GM18505 (cell line): ENCODE measurements at regions not wholly inside any gene's neighbourhood (a gene's known extent, or its start where the extent isn't known, plus 50 kb on each side); places are given as distances from the start of the nearest gene placed in this dataset.
"Not testable (repeated sequence)": the region's sequence is repeated elsewhere in the genome, so short reads cannot be mapped to it uniquely, and the experiment has no call there.

Source experiments
- ATAC-seq: cut with Tn5 transposase; IDR thresholded peaks from one replicate; pipeline ENCODE4 v1.9.1; 2021; ENCODE audit not compliant: unreplicated experiment
- POLR2A ChIP-seq: IDR thresholded peaks from 4 replicates; pipeline ENCODE4 v1.6.1; 2011; ENCODE audit warnings: borderline replicate concordance; ENCODE audit not compliant: insufficient read depth, insufficient read length; ENCODE audit errors: extremely low read depth

- TF ChIP-seq POLR2A: no peak
- ATAC-seq: no peak
Observed at GRCh38 chr18:43919551-43919950, 642.3 kb upstream of the SYT4 start.

GRCh38 chr18:43931439-43931838 lies 654.1 kb upstream of the SYT4 start:
- no peak for ATAC-seq
- no peak for TF ChIP-seq POLR2A

GRCh38 chr18:43932140-43932539 lies 654.9 kb upstream of the SYT4 start:
- no peak for ATAC-seq
- no peak for TF ChIP-seq POLR2A

- no peak for ATAC-seq
- no peak for TF ChIP-seq POLR2A
Observed at GRCh38 chr18:43933177-43933576, 655.9 kb upstream of the SYT4 start.

GRCh38 chr18:43934322-43934721 lies 657.0 kb upstream of the SYT4 start:
- no peak for ATAC-seq
- TF ChIP-seq POLR2A: no peak

GRCh38 chr18:43934781-43935471 lies 657.6 kb upstream of the SYT4 start:
- no peak for ATAC-seq
- no peak for TF ChIP-seq POLR2A

- TF ChIP-seq POLR2A: no peak
- ATAC-seq: no peak
Observed at GRCh38 chr18:43936176-43936575, 658.9 kb upstream of the SYT4 start.

- no peak for TF ChIP-seq POLR2A
- no peak for ATAC-seq
Observed at GRCh38 chr18:43949291-43949690, 672.0 kb upstream of the SYT4 start.

GRCh38 chr18:43950062-43950461 lies 672.8 kb upstream of the SYT4 start:
- no peak for ATAC-seq

GRCh38 chr18:43952398-43952797 lies 675.1 kb upstream of the SYT4 start:
- no peak for TF ChIP-seq POLR2A
- ATAC-seq: no peak

More at GRCh38 chr18:43950062-43950461, 672.8 kb upstream of the SYT4 start:
- TF ChIP-seq POLR2A: no peak

GRCh38 chr18:43961722-43962121 lies 684.4 kb upstream of the SYT4 start:
- no peak for ATAC-seq
- TF ChIP-seq POLR2A: no peak

GRCh38 chr18:43964666-43965065 lies 687.4 kb upstream of the SYT4 start:
- TF ChIP-seq POLR2A: no peak
- no peak for ATAC-seq

- TF ChIP-seq POLR2A: no peak
- no peak for ATAC-seq
Observed at GRCh38 chr18:43965691-43966090, 688.4 kb upstream of the SYT4 start.

- TF ChIP-seq POLR2A: no peak
- no peak for ATAC-seq
Observed at GRCh38 chr18:43970656-43971055, 693.4 kb upstream of the SYT4 start.

GRCh38 chr18:43978174-43978573 lies 700.9 kb upstream of the SYT4 start:
- TF ChIP-seq POLR2A: no peak
- no peak for ATAC-seq

GRCh38 chr18:43982582-43982981 lies 698.1 kb upstream of the SETBP1 start:
- no peak for ATAC-seq
- no peak for TF ChIP-seq POLR2A

GRCh38 chr18:43987061-43987460 lies 693.6 kb upstream of the SETBP1 start:
- ATAC-seq: not testable (repeated sequence)
